ENCODE measurements at regions not wholly inside any gene's neighbourhood (a gene's known extent, or its start where the extent isn't known, plus 50 kb on each side); places are given as distances from the start of the nearest gene placed in this dataset.

- Histone ChIP-seq H3K27ac (ENCODE audit: low read depth, low read length) (peak overlapping the region; percentile 23), H3K4me3 (ENCODE audit: low read depth, low read length) (no peak overlapping the region), H3K9ac (ENCODE audit: low read depth, low read length) (no peak overlapping the region), H3K9me3 (ENCODE audit: control insufficient read depth, insufficient read depth, low read length) (no peaks in the 10 kb centered on the region), H3K27me3 (ENCODE audit: control insufficient read depth, insufficient read depth, low read length) (no peaks in the 10 kb centered on the region), H3K36me3 (ENCODE audit: control insufficient read depth, insufficient read depth, low read length) (no peaks in the 10 kb centered on the region), H3K4me1 (ENCODE audit: control insufficient read depth, insufficient read depth, low read length) (peaks cover 30% of the 10 kb centered on the region)
Observed at GRCh38 chr5:128682669-128683068, 144.6 kb upstream of the FBN2 start.

- H3K9me3 ChIP-seq (ENCODE audit: control insufficient read depth, insufficient read depth, low read length): no peaks in the 10 kb centered on the region
- H3K27me3 ChIP-seq (ENCODE audit: control insufficient read depth, insufficient read depth, low read length): no peaks in the 10 kb centered on the region
- no peak overlapping the region for H3K27ac ChIP-seq (ENCODE audit: low read depth, low read length)
- H3K9ac ChIP-seq (ENCODE audit: low read depth, low read length): no peak overlapping the region
- H3K4me3 ChIP-seq (ENCODE audit: low read depth, low read length): no peak overlapping the region
- H3K4me1 ChIP-seq (ENCODE audit: control insufficient read depth, insufficient read depth, low read length): peaks cover 30% of the 10 kb centered on the region
- H3K36me3 ChIP-seq (ENCODE audit: control insufficient read depth, insufficient read depth, low read length): no peaks in the 10 kb centered on the region
Observed at GRCh38 chr5:128684961-128685360, 146.9 kb upstream of the FBN2 start.

- no peaks in the 10 kb centered on the region for H3K27me3 ChIP-seq (ENCODE audit: control insufficient read depth, insufficient read depth, low read length)
Observed at GRCh38 chr5:128687930-128688329, 149.9 kb upstream of the FBN2 start.

GRCh38 chr5:128693764-128694163 is 155.7 kb upstream of the FBN2 start:
- Histone ChIP-seq H3K36me3 (ENCODE audit: control insufficient read depth, insufficient read depth, low read length) (no peaks in the 10 kb centered on the region), H3K9ac (ENCODE audit: low read depth, low read length) (no peak overlapping the region), H3K4me3 (ENCODE audit: low read depth, low read length) (no peak overlapping the region), H3K4me1 (ENCODE audit: control insufficient read depth, insufficient read depth, low read length) (peaks cover 36% of the 10 kb centered on the region), H3K9me3 (ENCODE audit: control insufficient read depth, insufficient read depth, low read length) (no peaks in the 10 kb centered on the region), H3K27me3 (ENCODE audit: control insufficient read depth, insufficient read depth, low read length) (no peaks in the 10 kb centered on the region), H3K27ac (ENCODE audit: low read depth, low read length) (no peak overlapping the region)

More at GRCh38 chr5:128687930-128688329, 149.9 kb upstream of the FBN2 start:
- Histone ChIP-seq H3K4me3 (ENCODE audit: low read depth, low read length) (no peak overlapping the region), H3K27ac (ENCODE audit: low read depth, low read length) (no peak overlapping the region), H3K9me3 (ENCODE audit: control insufficient read depth, insufficient read depth, low read length) (no peaks in the 10 kb centered on the region), H3K9ac (ENCODE audit: low read depth, low read length) (no peak overlapping the region), H3K4me1 (ENCODE audit: control insufficient read depth, insufficient read depth, low read length) (peaks cover 10% of the 10 kb centered on the region), H3K36me3 (ENCODE audit: control insufficient read depth, insufficient read depth, low read length) (no peaks in the 10 kb centered on the region)

- H3K9me3 ChIP-seq (ENCODE audit: control insufficient read depth, insufficient read depth, low read length): no peaks in the 10 kb centered on the region
- H3K9ac ChIP-seq (ENCODE audit: low read depth, low read length): no peak overlapping the region
- peak overlapping the region; percentile 29; the same call in 1 of the 2 replicates for H3K4me3 ChIP-seq (ENCODE audit: low read depth, low read length)
- no peaks in the 10 kb centered on the region for H3K27me3 ChIP-seq (ENCODE audit: control insufficient read depth, insufficient read depth, low read length)
- no peak overlapping the region for H3K27ac ChIP-seq (ENCODE audit: low read depth, low read length)
- H3K4me1 ChIP-seq (ENCODE audit: control insufficient read depth, insufficient read depth, low read length): peaks cover 57% of the 10 kb centered on the region
- no peaks in the 10 kb centered on the region for H3K36me3 ChIP-seq (ENCODE audit: control insufficient read depth, insufficient read depth, low read length)
Observed at GRCh38 chr5:128695791-128696530, 157.9 kb upstream of the FBN2 start.

- H3K9me3 ChIP-seq (ENCODE audit: control insufficient read depth, insufficient read depth, low read length): no peaks in the 10 kb centered on the region
- H3K4me3 ChIP-seq (ENCODE audit: low read depth, low read length): no peak overlapping the region
- no peak overlapping the region for H3K27ac ChIP-seq (ENCODE audit: low read depth, low read length)
- H3K36me3 ChIP-seq (ENCODE audit: control insufficient read depth, insufficient read depth, low read length): no peaks in the 10 kb centered on the region
- no peaks in the 10 kb centered on the region for H3K27me3 ChIP-seq (ENCODE audit: control insufficient read depth, insufficient read depth, low read length)
- H3K9ac ChIP-seq (ENCODE audit: low read depth, low read length): no peak overlapping the region
- H3K4me1 ChIP-seq (ENCODE audit: control insufficient read depth, insufficient read depth, low read length): peaks cover 60% of the 10 kb centered on the region
Observed at GRCh38 chr5:128701301-128701700, 163.3 kb upstream of the FBN2 start.

- Histone ChIP-seq H3K4me3 (ENCODE audit: low read depth, low read length) (no peak overlapping the region), H3K4me1 (ENCODE audit: control insufficient read depth, insufficient read depth, low read length) (peaks cover 40% of the 10 kb centered on the region), H3K9me3 (ENCODE audit: control insufficient read depth, insufficient read depth, low read length) (no peaks in the 10 kb centered on the region), H3K9ac (ENCODE audit: low read depth, low read length) (no peak overlapping the region), H3K27me3 (ENCODE audit: control insufficient read depth, insufficient read depth, low read length) (no peaks in the 10 kb centered on the region), H3K27ac (ENCODE audit: low read depth, low read length) (no peak overlapping the region), H3K36me3 (ENCODE audit: control insufficient read depth, insufficient read depth, low read length) (no peaks in the 10 kb centered on the region)
Observed at GRCh38 chr5:128703322-128703721, 165.3 kb upstream of the FBN2 start.

GRCh38 chr5:128706269-128706668 is 168.2 kb upstream of the FBN2 start:
- H3K27ac ChIP-seq (ENCODE audit: low read depth, low read length): no peak overlapping the region
- H3K27me3 ChIP-seq (ENCODE audit: control insufficient read depth, insufficient read depth, low read length): no peaks in the 10 kb centered on the region
- no peak overlapping the region for H3K4me3 ChIP-seq (ENCODE audit: low read depth, low read length)
- no peaks in the 10 kb centered on the region for H3K36me3 ChIP-seq (ENCODE audit: control insufficient read depth, insufficient read depth, low read length)
- peaks cover 11% of the 10 kb centered on the region for H3K4me1 ChIP-seq (ENCODE audit: control insufficient read depth, insufficient read depth, low read length)
- no peak overlapping the region for H3K9ac ChIP-seq (ENCODE audit: low read depth, low read length)
- H3K9me3 ChIP-seq (ENCODE audit: control insufficient read depth, insufficient read depth, low read length): no peaks in the 10 kb centered on the region

- H3K9me3 ChIP-seq (ENCODE audit: control insufficient read depth, insufficient read depth, low read length): no peaks in the 10 kb centered on the region
- no peak overlapping the region for H3K4me3 ChIP-seq (ENCODE audit: low read depth, low read length)
- H3K36me3 ChIP-seq (ENCODE audit: control insufficient read depth, insufficient read depth, low read length): no peaks in the 10 kb centered on the region
- no peaks in the 10 kb centered on the region for H3K27me3 ChIP-seq (ENCODE audit: control insufficient read depth, insufficient read depth, low read length)
- no peak overlapping the region for H3K9ac ChIP-seq (ENCODE audit: low read depth, low read length)
- H3K27ac ChIP-seq (ENCODE audit: low read depth, low read length): no peak overlapping the region
- no peaks in the 10 kb centered on the region for H3K4me1 ChIP-seq (ENCODE audit: control insufficient read depth, insufficient read depth, low read length)
Observed at GRCh38 chr5:128708841-128709240, 170.8 kb upstream of the FBN2 start.

- H3K27ac ChIP-seq (ENCODE audit: low read depth, low read length): no peak overlapping the region
- H3K9ac ChIP-seq (ENCODE audit: low read depth, low read length): no peak overlapping the region
- H3K4me1 ChIP-seq (ENCODE audit: control insufficient read depth, insufficient read depth, low read length): no peaks in the 10 kb centered on the region
- H3K36me3 ChIP-seq (ENCODE audit: control insufficient read depth, insufficient read depth, low read length): no peaks in the 10 kb centered on the region
- no peaks in the 10 kb centered on the region for H3K27me3 ChIP-seq (ENCODE audit: control insufficient read depth, insufficient read depth, low read length)
- H3K9me3 ChIP-seq (ENCODE audit: control insufficient read depth, insufficient read depth, low read length): no peaks in the 10 kb centered on the region
- H3K4me3 ChIP-seq (ENCODE audit: low read depth, low read length): no peak overlapping the region
Observed at GRCh38 chr5:128711216-128711615, 173.2 kb upstream of the FBN2 start.

- Histone ChIP-seq H3K9ac (ENCODE audit: low read depth, low read length) (no peak overlapping the region), H3K36me3 (ENCODE audit: control insufficient read depth, insufficient read depth, low read length) (no peaks in the 10 kb centered on the region), H3K27me3 (ENCODE audit: control insufficient read depth, insufficient read depth, low read length) (no peaks in the 10 kb centered on the region), H3K9me3 (ENCODE audit: control insufficient read depth, insufficient read depth, low read length) (no peaks in the 10 kb centered on the region), H3K4me1 (ENCODE audit: control insufficient read depth, insufficient read depth, low read length) (no peaks in the 10 kb centered on the region), H3K27ac (ENCODE audit: low read depth, low read length) (no peak overlapping the region), H3K4me3 (ENCODE audit: low read depth, low read length) (no peak overlapping the region)
Observed at GRCh38 chr5:128714551-128714950, 176.5 kb upstream of the FBN2 start.

Measured in HUES48 (cell line).